GM12878 (cell line): ENCODE measurements at regions not wholly inside any gene's neighbourhood (a gene's known extent, or its start where the extent isn't known, plus 50 kb on each side); places are given as distances from the start of the nearest gene placed in this dataset.

Experiments
- ATAC-seq: fragments of 200-7000 bp; cut with Tn5 transposase; 3 replicates; pipeline ENCODE4 v1.9.1; 2020; ENCODE audit warnings: mild to moderate bottlenecking, moderate library complexity
- BruUV-seq: library from RNA; stranded (reverse); fragments of 400-500 nt; replicated peaks from 2 replicates; lab custom pipeline; 2021; lab: Mats Ljungman, UMichigan
- CTCF ChIA-PET: fragments of 300-600 bp; sonication (Branson Sonifier 250); formaldehyde crosslinking; extraction: SDS; loops from one replicate; lab custom pipeline; 2021; ENCODE audit warnings: inconsistent platforms; lab: Yijun Ruan, JAX
- POLR2A ChIA-PET: fragments of 350-600 bp; formaldehyde crosslinking; extraction: SDS; loops from one replicate; lab custom pipeline; 2021; ENCODE audit warnings: inconsistent platforms; lab: Charles Lee
- RAD21 ChIA-PET: fragments of 300-600 bp; sonication (Branson Sonifier 250); formaldehyde crosslinking; loops from one replicate; lab custom pipeline; 2023; ENCODE audit warnings: antibody characterized with exemption; ENCODE audit not compliant: unreplicated experiment; lab: Charles Lee
- SMC1A ChIA-PET: fragments of 300-600 bp; sonication (Branson Sonifier 250); formaldehyde crosslinking; loops from one replicate; lab custom pipeline; 2023; ENCODE audit not compliant: unreplicated experiment, uncharacterized antibody; lab: Charles Lee
- DNase-seq: peaks from one replicate; pipeline ENCODE4 v3.0.0-alpha.2; 2011; ENCODE audit warnings: low read depth, low spot score
- FAIRE-seq: peaks from 3 replicates; lab custom pipeline; 2011; peaks lifted over from hg19 to GRCh38; lab: Jason Lieb, UNC
- H2AFZ ChIP-seq: 2 replicates; pipeline ENCODE4 v1.6.0; 2011; ENCODE audit warnings: low read depth, low read length, control low read depth; ENCODE audit not compliant: control insufficient read depth
- H3K27ac ChIP-seq: 2 replicates; pipeline ENCODE4 v1.5.1; 2011; ENCODE audit warnings: control low read depth; ENCODE audit not compliant: control insufficient read depth, insufficient read depth
- H3K27me3 ChIP-seq, 2 experiments: replicated peaks in 1 of 2; 2 replicates each; pipeline versions ENCODE4 v1.6.0 to v1.6.1; 2011; ENCODE audit warnings: low read length in 1 of 2; ENCODE audit not compliant: control insufficient read depth in 2 of 2, insufficient read depth in 2 of 2
- H3K36me3 ChIP-seq, 2 experiments: 2 replicates each; pipeline ENCODE4 v1.5.1; 2011; ENCODE audit warnings: low read length in 1 of 2; ENCODE audit not compliant: control insufficient read depth in 2 of 2, insufficient read depth in 2 of 2
- H3K4me1 ChIP-seq: 2 replicates; pipeline ENCODE4 v1.6.1; 2011; ENCODE audit warnings: mild to moderate bottlenecking, low read length, moderate library complexity, mixed read lengths; ENCODE audit not compliant: control insufficient read depth, insufficient read depth
- H3K4me2 ChIP-seq: 2 replicates; pipeline ENCODE4 v1.6.0; 2011; ENCODE audit warnings: control low read depth; ENCODE audit not compliant: control insufficient read depth, insufficient read depth
- H3K4me3 ChIP-seq: fragments of 200-600 bp; sonication (generic); 2 replicates; pipeline ENCODE4 v1.5.1; 2016
- H3K79me2 ChIP-seq: 2 replicates; pipeline ENCODE4 v1.6.0; 2011; ENCODE audit warnings: low read length; ENCODE audit not compliant: control insufficient read depth, insufficient read depth
- H3K9ac ChIP-seq: 2 replicates; pipeline ENCODE4 v1.8.0; 2011; ENCODE audit warnings: low read length, control low read depth, mixed read lengths; ENCODE audit not compliant: control insufficient read depth, insufficient read depth
- H3K9me3 ChIP-seq: replicated peaks from 3 replicates; pipeline ENCODE4 v1.5.1; 2011; ENCODE audit warnings: mild to moderate bottlenecking, low read length; ENCODE audit not compliant: control insufficient read depth, insufficient read depth
- H4K20me1 ChIP-seq: 2 replicates; pipeline ENCODE4 v1.6.0; 2011; ENCODE audit not compliant: control insufficient read depth, insufficient read depth
- EGR1 ChIP-seq, 2 experiments: IDR thresholded peaks; 1 replicate in 1 of 2; 2 replicates in 1 of 2; pipeline ENCODE4 v1.6.1; 2011 to 2012; ENCODE audit warnings: low read depth in 2 of 2, low read length in 2 of 2, borderline replicate concordance in 1 of 2, mild to moderate bottlenecking in 1 of 2, moderate library complexity in 1 of 2
- EP300 ChIP-seq, 2 experiments: fragments of 150-350 bp in 1 of 2; IDR thresholded peaks; 2 replicates each; pipeline ENCODE4 v1.6.1; 2011 to 2012; ENCODE audit warnings: low read depth in 2 of 2, low read length in 2 of 2, borderline replicate concordance in 1 of 2, improper control_type of control experiment in 1 of 2, inconsistent platforms in 1 of 2; ENCODE audit not compliant: control insufficient read depth in 1 of 2
- IKZF2 ChIP-seq, 2 experiments: fragments of 450-650 bp; IDR thresholded peaks; 2 replicates each; pipeline ENCODE4 v1.6.1; 2017; ENCODE audit warnings: mild to moderate bottlenecking in 2 of 2, moderate library complexity in 2 of 2
- MTA2 ChIP-seq: fragments of 450-650 bp; IDR thresholded peaks from 2 replicates; pipeline ENCODE4 v1.6.1; 2016; ENCODE audit warnings: low read depth, mild to moderate bottlenecking, moderate library complexity
- NFXL1 ChIP-seq: fragments of 450-650 bp; IDR thresholded peaks from 2 replicates; pipeline ENCODE4 v1.6.1; 2017; ENCODE audit warnings: antibody characterized with exemption, mild to moderate bottlenecking, borderline replicate concordance
- NR2C1 ChIP-seq: fragments of 450-650 bp; IDR thresholded peaks from 2 replicates; pipeline ENCODE4 v1.6.1; 2017; ENCODE audit warnings: antibody characterized with exemption, mild to moderate bottlenecking, moderate library complexity
- PML ChIP-seq: IDR thresholded peaks from 2 replicates; pipeline ENCODE4 v1.6.1; 2012; ENCODE audit warnings: low read length, inconsistent platforms
- SKIL ChIP-seq: fragments of 450-650 bp; IDR thresholded peaks from 2 replicates; pipeline ENCODE4 v1.6.1; 2017; ENCODE audit warnings: mild to moderate bottlenecking, low read depth, inconsistent platforms; ENCODE audit not compliant: poor library complexity, severe bottlenecking
- SMAD5 ChIP-seq: IDR thresholded peaks from 2 replicates; pipeline ENCODE4 v1.6.1; 2016; ENCODE audit warnings: antibody characterized with exemption, low read depth
- TARDBP ChIP-seq: IDR thresholded peaks from 2 replicates; pipeline ENCODE4 v1.6.1; 2016; ENCODE audit warnings: borderline replicate concordance
- YBX1 ChIP-seq: fragments of 450-650 bp; IDR thresholded peaks from 2 replicates; pipeline ENCODE4 v1.6.1; 2016; ENCODE audit warnings: antibody characterized with exemption
- ZNF24 ChIP-seq: fragments of 450-650 bp; IDR thresholded peaks from 2 replicates; pipeline ENCODE4 v1.6.1; 2017; ENCODE audit warnings: antibody characterized with exemption, mild to moderate bottlenecking
- ZNF274 ChIP-seq: IDR thresholded peaks from one replicate; pipeline ENCODE4 v1.8.0; 2011; ENCODE audit not compliant: insufficient read length, insufficient read depth
- in situ Hi-C: fragments of 300-500 bp; cut with MboI; formaldehyde crosslinking; loops from 9 replicates; pipeline ENCODE4 v1.14.3; 2018; ENCODE audit warnings: mixed read lengths
- intact Hi-C: fragments of 100-400 bp; cut with micrococcal nuclease; formaldehyde crosslinking; loops from one replicate; pipeline ENCODE4 v1.14.2; 2022; ENCODE audit not compliant: unreplicated experiment

GRCh38 chr4:38356686-38357085, 307.3 kb upstream of the KLF3 start:
- ATAC-seq, result no peak
- no TSS peak for BruUV-seq
- ChIA-PET POLR2A (no interaction called here), SMC1A (interaction anchor here (1.1 kb wide), 1 partner anchor 9 kb away, joined by 3 read pairs; no protein-coding TSS in a partner anchor), CTCF (interaction anchor here (0.6 kb wide), 1 partner anchor 292 kb away, joined by 4 read pairs; no protein-coding TSS in a partner anchor), RAD21 (no interaction called here)
- DNase-seq, result no peak
- Histone ChIP-seq H3K79me2 (no peaks in the 10 kb centered on the region), H3K9me3 (no peaks in the 10 kb centered on the region; the same call in 2 of the 3 replicates), H4K20me1 (no peaks in the 10 kb centered on the region), H3K4me2 (no peak overlapping the region), H3K27ac (no peak overlapping the region), H3K4me3 (no peak overlapping the region), H3K4me1 (no peaks in the 10 kb centered on the region), H3K27me3 (no peaks in the 10 kb centered on the region), H3K9ac (no peak overlapping the region), H2AFZ (no peak overlapping the region), H3K36me3 (no peaks in the 10 kb centered on the region)
- TF ChIP-seq MTA2, result no peak
- TF ChIP-seq NFXL1, result no peak
- TF ChIP-seq ZNF24, result no peak
- no peak for TF ChIP-seq NR2C1
- TF ChIP-seq PML, result no peak
- no peak for TF ChIP-seq SMAD5
- TF ChIP-seq TARDBP, result no peak
- no peak for TF ChIP-seq EGR1 (IDR thresholded peaks at IDR 0.05; ENCODE audit: borderline replicate concordance in 1 of 2, low read depth in 2 of 2, low read length in 2 of 2)
- no peak for TF ChIP-seq SKIL
- no peak for TF ChIP-seq IKZF2 (IDR thresholded peaks at IDR 0.05)
- no peak for TF ChIP-seq ZNF274
- no peak for TF ChIP-seq YBX1
- TF ChIP-seq EP300 (IDR thresholded peaks at IDR 0.05; ENCODE audit: borderline replicate concordance in 1 of 2, control insufficient read depth in 1 of 2, low read depth in 2 of 2, low read length in 2 of 2), result no peak
- FAIRE-seq, result no peak
- intact Hi-C loops (no loop called here), in situ Hi-C loops (no loop called here)
